ENCODE measurements at regions not wholly inside any gene's neighbourhood (a gene's known extent, or its start where the extent isn't known, plus 50 kb on each side); places are given as distances from the start of the nearest gene placed in this dataset.

GRCh38 chr2:5507367-5507766 is 184.8 kb upstream of the SOX11 start:
- Histone ChIP-seq H3K36me3 (no peaks in the 10 kb centered on the region), H3K4me3 (no peak overlapping the region), H3K4me1 (no peaks in the 10 kb centered on the region), H3K9me3 (no peaks in the 10 kb centered on the region), H3K27ac (replicated peaks in 1 of 4) (no peak overlapping the region), H3K27me3 (no peaks in the 10 kb centered on the region)
- DNase-seq (ENCODE audit: extremely low spot score) = no peak
- intact Hi-C loops (cut with DNase I) = no loop called here
- WGBS = 84% methylated on average over 10 of the region's 10 CpGs
- no peak for TF ChIP-seq EP300 (IDR thresholded peaks at IDR 0.05)
- TF ChIP-seq, protein P1, sequence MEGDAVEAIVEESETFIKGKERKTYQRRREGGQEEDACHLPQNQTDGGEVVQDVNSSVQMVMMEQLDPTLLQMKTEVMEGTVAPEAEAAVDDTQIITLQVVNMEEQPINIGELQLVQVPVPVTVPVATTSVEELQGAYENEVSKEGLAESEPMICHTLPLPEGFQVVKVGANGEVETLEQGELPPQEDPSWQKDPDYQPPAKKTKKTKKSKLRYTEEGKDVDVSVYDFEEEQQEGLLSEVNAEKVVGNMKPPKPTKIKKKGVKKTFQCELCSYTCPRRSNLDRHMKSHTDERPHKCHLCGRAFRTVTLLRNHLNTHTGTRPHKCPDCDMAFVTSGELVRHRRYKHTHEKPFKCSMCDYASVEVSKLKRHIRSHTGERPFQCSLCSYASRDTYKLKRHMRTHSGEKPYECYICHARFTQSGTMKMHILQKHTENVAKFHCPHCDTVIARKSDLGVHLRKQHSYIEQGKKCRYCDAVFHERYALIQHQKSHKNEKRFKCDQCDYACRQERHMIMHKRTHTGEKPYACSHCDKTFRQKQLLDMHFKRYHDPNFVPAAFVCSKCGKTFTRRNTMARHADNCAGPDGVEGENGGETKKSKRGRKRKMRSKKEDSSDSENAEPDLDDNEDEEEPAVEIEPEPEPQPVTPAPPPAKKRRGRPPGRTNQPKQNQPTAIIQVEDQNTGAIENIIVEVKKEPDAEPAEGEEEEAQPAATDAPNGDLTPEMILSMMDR (IDR thresholded peaks at IDR 0.05) = no peak
- no peak for TF ChIP-seq POLR2AphosphoS5 (IDR thresholded peaks at IDR 0.05)
- no peak for TF ChIP-seq POLR2A (IDR thresholded peaks at IDR 0.05; ENCODE audit: low read depth)

- Histone ChIP-seq H3K27me3 (no peaks in the 10 kb centered on the region), H3K4me3 (no peak overlapping the region), H3K27ac (replicated peaks in 1 of 4) (no peak overlapping the region), H3K9me3 (no peaks in the 10 kb centered on the region), H3K36me3 (no peaks in the 10 kb centered on the region), H3K4me1 (no peaks in the 10 kb centered on the region)
- intact Hi-C loops (cut with DNase I) = no loop called here
- peak; percentile 47 for DNase-seq (ENCODE audit: extremely low spot score)
- TF ChIP-seq POLR2A (IDR thresholded peaks at IDR 0.05; ENCODE audit: low read depth) (no peak), POLR2AphosphoS5 (IDR thresholded peaks at IDR 0.05) (no peak), EP300 (IDR thresholded peaks at IDR 0.05) (no peak)
- TF ChIP-seq, protein P1 (IDR thresholded peaks at IDR 0.05) = no peak
- WGBS = 93% methylated on average over 7 of the region's 7 CpGs
Observed at GRCh38 chr2:5509362-5509761, 182.8 kb upstream of the SOX11 start.

DNA sequence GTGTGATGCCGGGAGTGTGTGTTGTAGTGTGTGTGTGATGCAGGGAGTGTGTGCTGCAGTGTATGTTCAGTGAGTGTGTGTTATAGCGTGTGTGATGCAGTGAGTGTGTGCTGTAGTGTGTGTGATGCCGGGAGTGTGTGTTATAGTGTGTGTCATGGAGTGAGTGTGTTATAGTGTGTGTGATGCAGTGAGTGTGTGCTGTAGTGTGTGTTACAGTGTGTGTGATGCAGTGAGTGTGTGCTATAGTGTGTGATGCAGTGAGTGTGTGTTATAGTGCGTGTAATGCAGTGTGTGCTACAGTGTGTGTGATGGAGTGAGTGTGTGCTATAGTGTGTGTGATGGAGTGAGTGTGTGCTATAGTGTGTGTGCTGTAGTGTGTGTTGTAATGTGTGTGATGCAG is 182.1 kb upstream of the SOX11 start:
- intact Hi-C loops (cut with DNase I) = no loop called here
- no peaks in the 10 kb centered on the region for H3K4me1 ChIP-seq
- TF ChIP-seq, protein P1 (IDR thresholded peaks at IDR 0.05) = no peak
- no peak for TF ChIP-seq POLR2A (IDR thresholded peaks at IDR 0.05; ENCODE audit: low read depth)
- TF ChIP-seq POLR2AphosphoS5 (IDR thresholded peaks at IDR 0.05) = no peak
- TF ChIP-seq EP300 (IDR thresholded peaks at IDR 0.05) = no peak
- H3K27ac ChIP-seq (replicated peaks in 1 of 4) = no peak overlapping the region
- no peaks in the 10 kb centered on the region for H3K36me3 ChIP-seq
- no peaks in the 10 kb centered on the region for H3K9me3 ChIP-seq
- no peaks in the 10 kb centered on the region for H3K27me3 ChIP-seq
- DNase-seq (ENCODE audit: extremely low spot score) = no peak
- H3K4me3 ChIP-seq = no peak overlapping the region
- 88% methylated on average over 4 of the region's 4 CpGs for WGBS

GRCh38 chr2:5515693-5516092 is 176.5 kb upstream of the SOX11 start:
- TF ChIP-seq, protein P1 (IDR thresholded peaks at IDR 0.05) = no peak
- TF ChIP-seq POLR2AphosphoS5 (IDR thresholded peaks at IDR 0.05) (no peak), EP300 (IDR thresholded peaks at IDR 0.05) (no peak), POLR2A (IDR thresholded peaks at IDR 0.05; ENCODE audit: low read depth) (no peak)
- H3K27ac ChIP-seq (replicated peaks in 1 of 4) = no peak overlapping the region
- H3K36me3 ChIP-seq = no peaks in the 10 kb centered on the region
- intact Hi-C loops (cut with DNase I) = no loop called here
- H3K9me3 ChIP-seq = no peaks in the 10 kb centered on the region
- no peak for DNase-seq (ENCODE audit: extremely low spot score)
- WGBS = 86% methylated on average over 2 of the region's 2 CpGs
- H3K4me3 ChIP-seq = no peak overlapping the region
- no peaks in the 10 kb centered on the region for H3K27me3 ChIP-seq
- peaks cover 0 to 6% (median 4%) of the 10 kb centered on the region in 4 donors for H3K4me1 ChIP-seq

DNA sequence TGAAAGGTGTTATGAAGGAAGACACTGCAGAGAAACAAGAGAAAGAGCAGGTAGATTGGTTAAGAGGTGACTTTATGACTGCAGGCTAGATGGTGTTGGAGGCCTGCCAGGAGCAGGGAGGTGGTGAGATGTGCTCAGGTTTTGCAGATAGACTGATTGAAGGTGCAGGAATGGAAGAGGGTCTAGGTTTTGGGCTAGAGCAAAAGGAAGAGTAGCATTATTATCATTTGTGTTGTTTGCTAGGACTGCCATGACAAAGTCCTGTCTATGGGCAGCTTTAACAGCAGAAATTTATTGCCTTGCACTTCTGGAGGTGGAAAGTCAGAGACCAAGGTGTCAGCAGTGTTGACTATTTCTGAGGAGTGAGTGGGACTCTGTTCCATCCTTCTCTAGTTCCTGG is 172.9 kb upstream of the SOX11 start:
- intact Hi-C loops (cut with DNase I) = no loop called here
- Histone ChIP-seq H3K36me3 (no peaks in the 10 kb centered on the region), H3K4me3 (no peak overlapping the region), H3K27me3 (no peaks in the 10 kb centered on the region), H3K4me1 (peaks cover 4 to 10% (median 7%) of the 10 kb centered on the region in 4 donors), H3K9me3 (no peaks in the 10 kb centered on the region), H3K27ac (replicated peaks in 1 of 4) (no peak overlapping the region)
- no peak for TF ChIP-seq POLR2AphosphoS5 (IDR thresholded peaks at IDR 0.05)
- no peak for TF ChIP-seq EP300 (IDR thresholded peaks at IDR 0.05)
- TF ChIP-seq, protein P1 (IDR thresholded peaks at IDR 0.05) = no peak
- TF ChIP-seq POLR2A (IDR thresholded peaks at IDR 0.05; ENCODE audit: low read depth) = no peak
- DNase-seq (ENCODE audit: extremely low spot score) = no peak
